HG02610 (cell line): ENCODE measurements at regions not wholly inside any gene's neighbourhood (a gene's known extent, or its start where the extent isn't known, plus 50 kb on each side); places are given as distances from the start of the nearest gene placed in this dataset.

Source experiments
- ATAC-seq: cut with Tn5 transposase; IDR thresholded peaks from one replicate; pipeline ENCODE4 v1.9.1; 2021; ENCODE audit warnings: mild to moderate bottlenecking, moderate library complexity; ENCODE audit not compliant: unreplicated experiment

- ATAC-seq: no peak
Observed at GRCh38 chr1:95369985-95370690, 136.1 kb downstream of the RWDD3 start.

GRCh38 chr1:95370691-95371562 is 136.9 kb downstream of the RWDD3 start:
- no peak for ATAC-seq

GRCh38 chr1:95371666-95372282 is 137.8 kb downstream of the RWDD3 start:
- no peak for ATAC-seq

- ATAC-seq: no peak
Observed at GRCh38 chr1:95375174-95375573, 141.2 kb downstream of the RWDD3 start.

- ATAC-seq: no peak
Observed at GRCh38 chr1:95380909-95381308, 146.9 kb downstream of the RWDD3 start.

- ATAC-seq: peak; percentile 63
Observed at GRCh38 chr1:95382000-95382786, 148.2 kb downstream of the RWDD3 start.

GRCh38 chr1:95383111-95383510 is 149.1 kb downstream of the RWDD3 start:
- no peak for ATAC-seq

- ATAC-seq: no peak
Observed at GRCh38 chr1:95384567-95384966, 150.6 kb downstream of the RWDD3 start.

- ATAC-seq: no peak
Observed at GRCh38 chr1:95386371-95386770, 152.4 kb downstream of the RWDD3 start.

- no peak for ATAC-seq
Observed at GRCh38 chr1:95386915-95387314, 152.9 kb downstream of the RWDD3 start.

- ATAC-seq: no peak
Observed at GRCh38 chr1:95388031-95388430, 154.0 kb downstream of the RWDD3 start.

- ATAC-seq: no peak
Observed at GRCh38 chr1:95393434-95393833, 159.4 kb downstream of the RWDD3 start.

- ATAC-seq: no peak
Observed at GRCh38 chr1:95396557-95396956, 162.5 kb downstream of the RWDD3 start.

- no peak for ATAC-seq
Observed at GRCh38 chr1:95402780-95403179, 168.8 kb downstream of the RWDD3 start.

- ATAC-seq: no peak
Observed at GRCh38 chr1:95406279-95406678, 172.3 kb downstream of the RWDD3 start.

- no peak for ATAC-seq
Observed at GRCh38 chr1:95407131-95407885, 173.3 kb downstream of the RWDD3 start.

GRCh38 chr1:95407886-95408291 is 173.9 kb downstream of the RWDD3 start:
- no peak for ATAC-seq

- no peak for ATAC-seq
Observed at GRCh38 chr1:95408507-95409136, 174.6 kb downstream of the RWDD3 start.

GRCh38 chr1:95409276-95409675 is 175.3 kb downstream of the RWDD3 start:
- ATAC-seq: no peak

GRCh38 chr1:95409901-95410300 is 175.9 kb downstream of the RWDD3 start:
- ATAC-seq: no peak
